Osteoblast (primary cell): ENCODE measurements at regions not wholly inside any gene's neighbourhood (a gene's known extent, or its start where the extent isn't known, plus 50 kb on each side); places are given as distances from the start of the nearest gene placed in this dataset.
A peak's percentile ranks its signal among the peaks of the same experiment; 100 is the strongest.

Source experiments
- DNase-seq: peaks from one replicate; pipeline ENCODE4 v3.0.0; 2011; ENCODE audit warnings: low spot score, mixed read lengths; ENCODE audit not compliant: insufficient read length; ENCODE audit errors: missing footprints
- H2AFZ ChIP-seq: 2 replicates; pipeline ENCODE4 v1.6.0; 2011; ENCODE audit warnings: mild to moderate bottlenecking, low read length
- H3K27ac ChIP-seq: 2 replicates; pipeline ENCODE4 v1.5.1; 2011; ENCODE audit warnings: mild to moderate bottlenecking, low read depth, low read length, moderate library complexity
- H3K27me3 ChIP-seq: 2 replicates; pipeline ENCODE4 v1.6.0; 2012; ENCODE audit warnings: mild to moderate bottlenecking, control low read depth, inconsistent platforms, low read length, moderate library complexity; ENCODE audit not compliant: insufficient read depth
- H3K36me3 ChIP-seq: 2 replicates; pipeline ENCODE4 v1.5.1; 2011; ENCODE audit warnings: mild to moderate bottlenecking, low read length, control low read depth, moderate library complexity; ENCODE audit not compliant: insufficient read depth
- H3K4me1 ChIP-seq: 2 replicates; pipeline ENCODE4 v1.5.1; 2011; ENCODE audit warnings: mild to moderate bottlenecking, low read length, control low read depth, moderate library complexity; ENCODE audit not compliant: insufficient read depth
- H3K4me2 ChIP-seq: 2 replicates; pipeline ENCODE4 v1.6.0; 2011; ENCODE audit warnings: mild to moderate bottlenecking, low read length; ENCODE audit not compliant: insufficient read depth
- H3K4me3 ChIP-seq: fragments of 200-600 bp; sonication (generic); 3 replicates; pipeline ENCODE4 v1.5.1; 2012; ENCODE audit warnings: mild to moderate bottlenecking, low read length, inconsistent platforms; ENCODE audit not compliant: insufficient read depth
- H3K79me2 ChIP-seq: 2 replicates; pipeline ENCODE4 v1.6.0; 2012; ENCODE audit warnings: mild to moderate bottlenecking, low read length, control low read depth, inconsistent platforms; ENCODE audit not compliant: insufficient read depth
- H3K9me3 ChIP-seq: 2 replicates; pipeline ENCODE4 v1.5.1; 2011; ENCODE audit warnings: low read depth, low read length, control low read depth
- H4K20me1 ChIP-seq: 2 replicates; pipeline ENCODE4 v1.6.0; 2012; ENCODE audit warnings: mild to moderate bottlenecking, low read length, control low read depth; ENCODE audit not compliant: insufficient read depth
- CTCF ChIP-seq: IDR thresholded peaks from 2 replicates; pipeline ENCODE4 v1.5.1; 2011; ENCODE audit warnings: mild to moderate bottlenecking, low read depth, low read length, moderate library complexity; ENCODE audit errors: extremely low read depth

DNA sequence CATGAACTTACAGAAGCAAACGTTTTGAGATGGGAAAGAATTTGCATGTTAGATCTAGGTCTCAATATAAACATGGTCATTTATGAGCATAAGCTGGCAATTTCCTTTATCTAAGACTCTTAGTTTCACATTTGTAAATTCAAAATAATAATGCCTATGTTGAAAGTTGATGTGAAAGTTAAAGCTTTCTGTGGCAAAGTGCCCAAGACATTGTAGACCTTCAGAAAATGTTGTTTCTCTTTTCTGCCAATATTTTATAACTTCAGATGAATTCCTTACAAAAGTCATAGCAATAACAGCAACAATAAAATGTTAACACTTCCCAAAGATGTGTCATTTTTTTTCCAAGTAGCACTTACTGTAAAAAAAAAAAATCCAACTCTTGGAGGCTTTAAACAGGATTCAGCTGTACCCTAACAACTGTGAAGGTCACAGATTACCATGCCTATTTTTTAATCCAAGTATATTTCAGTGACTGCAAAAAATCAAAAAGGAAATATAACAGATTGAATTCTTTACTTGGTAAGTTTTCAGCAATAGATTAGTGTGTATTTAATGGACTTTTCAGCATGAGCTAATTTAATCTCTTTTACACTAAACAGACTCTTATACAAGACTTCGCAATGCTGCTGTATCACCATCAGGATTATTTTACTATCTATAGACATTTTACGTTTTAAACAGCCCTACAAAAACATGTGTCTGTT lies 206.5 kb upstream of the PDE5A start:
- Histone ChIP-seq H3K27me3 (no peaks in the 10 kb centered on the region), H3K9me3 (no peaks in the 10 kb centered on the region), H3K4me3 (no peak overlapping the region), H3K36me3 (no peaks in the 10 kb centered on the region), H3K27ac (peak overlapping the region; percentile 71), H2AFZ (peak overlapping the region; percentile 26), H3K4me2 (no peak overlapping the region), H3K4me1 (peaks cover 13% of the 10 kb centered on the region), H4K20me1 (no peaks in the 10 kb centered on the region), H3K79me2 (no peaks in the 10 kb centered on the region)
- DNase-seq: no peak
- no peak for TF ChIP-seq CTCF

GRCh38 chr4:119833611-119834010 lies 205.0 kb upstream of the PDE5A start:
- Histone ChIP-seq H3K4me3 (no peak overlapping the region), H3K9me3 (no peaks in the 10 kb centered on the region), H4K20me1 (no peaks in the 10 kb centered on the region), H3K27me3 (no peaks in the 10 kb centered on the region), H3K79me2 (no peaks in the 10 kb centered on the region), H3K4me1 (peaks cover 13% of the 10 kb centered on the region), H3K4me2 (no peak overlapping the region), H3K27ac (peak overlapping the region; percentile 71), H2AFZ (peak overlapping the region; percentile 48), H3K36me3 (no peaks in the 10 kb centered on the region)
- TF ChIP-seq CTCF: no peak
- no peak for DNase-seq

- peaks cover 13% of the 10 kb centered on the region for H3K4me1 ChIP-seq
Measured at GRCh38 chr4:119832776-119833175, 204.2 kb upstream of the PDE5A start.

More at GRCh38 chr4:119832776-119833175, 204.2 kb upstream of the PDE5A start:
- Histone ChIP-seq H3K4me2 (no peak overlapping the region), H2AFZ (no peak overlapping the region), H3K27ac (peak overlapping the region; percentile 71), H3K4me3 (no peak overlapping the region), H3K27me3 (no peaks in the 10 kb centered on the region), H3K9me3 (no peaks in the 10 kb centered on the region), H4K20me1 (no peaks in the 10 kb centered on the region), H3K36me3 (no peaks in the 10 kb centered on the region), H3K79me2 (no peaks in the 10 kb centered on the region)
- no peak for TF ChIP-seq CTCF
- no peak for DNase-seq
